ENCODE measurements at regions not wholly inside any gene's neighbourhood (a gene's known extent, or its start where the extent isn't known, plus 50 kb on each side); places are given as distances from the start of the nearest gene placed in this dataset.

DNA sequence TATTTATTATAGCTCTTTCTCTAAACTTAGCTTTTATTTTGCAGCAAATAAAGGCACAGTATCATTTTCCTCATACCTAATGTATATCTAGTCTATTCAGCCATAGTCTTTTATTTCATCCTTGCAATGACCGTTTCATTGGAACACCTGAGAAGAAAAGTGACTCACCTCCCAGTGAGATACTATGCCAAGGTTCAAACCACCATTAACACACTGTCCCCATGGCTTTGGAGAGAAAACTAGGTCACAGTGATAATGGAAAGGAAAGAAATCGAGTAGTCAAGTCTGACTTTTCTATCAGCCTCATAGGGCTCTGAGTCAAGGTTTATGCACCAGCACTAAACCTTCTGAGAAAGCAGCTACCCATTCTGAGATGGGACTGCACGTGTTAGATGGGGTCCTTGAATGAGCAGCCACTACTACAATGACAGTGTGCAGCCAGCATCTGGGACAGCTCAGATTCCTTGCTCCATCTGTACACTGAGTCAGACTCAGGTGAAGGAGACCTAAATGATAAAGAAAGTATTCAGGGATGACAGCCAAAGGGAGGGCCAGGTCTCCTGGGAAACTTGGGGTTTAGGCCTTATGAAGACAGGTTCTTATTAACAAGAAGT is 971.1 kb upstream of the ACVR2A start:
- DNase-seq (ENCODE audit: low spot score) = no peak
- H3K4me1 Mint-ChIP-seq (ENCODE audit: low read depth) = no peaks in the 10 kb centered on the region
- H3K9me3 Mint-ChIP-seq = no peaks in the 10 kb centered on the region
- no peaks in the 10 kb centered on the region for H3K27me3 Mint-ChIP-seq (ENCODE audit: insufficient read depth)
- no peak overlapping the region for H3K4me3 Mint-ChIP-seq
- no peaks in the 10 kb centered on the region for H3K36me3 Mint-ChIP-seq (ENCODE audit: low read depth)
- intact Hi-C loops (cut with micrococcal nuclease) = no loop called here
- H3K27ac Mint-ChIP-seq = no peak overlapping the region

DNA sequence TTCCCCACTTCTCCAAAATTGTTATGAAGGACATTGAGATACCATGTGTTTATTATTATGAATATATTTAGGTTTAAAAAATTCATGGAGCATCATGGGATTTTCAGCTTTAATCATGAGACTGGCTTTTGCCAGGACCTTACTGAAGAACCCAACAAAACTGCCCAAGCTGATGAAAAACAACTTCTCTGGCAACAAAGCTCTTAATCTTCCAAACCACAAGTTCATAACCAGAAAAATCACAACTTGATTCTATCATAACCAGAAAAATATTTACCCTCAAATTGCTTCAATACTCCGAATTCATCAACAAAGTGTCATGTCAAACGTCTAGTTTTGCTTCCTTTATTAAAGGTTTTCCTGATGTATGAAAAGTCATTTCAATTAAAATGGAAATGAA is 971.8 kb upstream of the ACVR2A start:
- Mint-ChIP-seq H3K4me3 (no peak overlapping the region), H3K27ac (no peak overlapping the region), H3K4me1 (ENCODE audit: low read depth) (no peaks in the 10 kb centered on the region), H3K36me3 (ENCODE audit: low read depth) (no peaks in the 10 kb centered on the region), H3K27me3 (ENCODE audit: insufficient read depth) (no peaks in the 10 kb centered on the region), H3K9me3 (no peaks in the 10 kb centered on the region)
- DNase-seq (ENCODE audit: low spot score) = no peak
- intact Hi-C loops (cut with micrococcal nuclease) = no loop called here

DNA sequence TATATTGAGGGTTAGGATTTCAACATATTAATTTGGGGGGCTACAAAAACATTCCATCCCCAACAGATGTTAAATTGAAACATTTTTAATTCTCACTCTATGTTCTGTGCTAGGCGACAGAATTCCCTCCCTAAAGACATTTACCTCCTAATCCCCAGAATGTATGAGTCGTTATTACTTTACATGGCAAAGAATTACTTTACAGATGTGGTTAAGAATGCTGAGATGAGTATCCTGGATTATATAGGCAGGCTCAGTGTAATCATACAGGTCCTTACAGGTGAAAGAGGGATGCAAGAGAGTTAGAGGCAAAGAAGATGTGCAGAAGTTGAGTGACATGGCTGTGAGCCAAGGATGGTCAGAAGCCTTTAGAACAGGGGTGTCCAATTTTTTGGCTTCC is 974.1 kb upstream of the ACVR2A start:
- H3K4me1 Mint-ChIP-seq (ENCODE audit: low read depth) = no peaks in the 10 kb centered on the region
- DNase-seq (ENCODE audit: low spot score) = no peak
- H3K27ac Mint-ChIP-seq = no peak overlapping the region
- no peak overlapping the region for H3K4me3 Mint-ChIP-seq
- no peaks in the 10 kb centered on the region for H3K9me3 Mint-ChIP-seq
- intact Hi-C loops (cut with micrococcal nuclease) = no loop called here
- no peaks in the 10 kb centered on the region for H3K27me3 Mint-ChIP-seq (ENCODE audit: insufficient read depth)
- H3K36me3 Mint-ChIP-seq (ENCODE audit: low read depth) = no peaks in the 10 kb centered on the region

DNA sequence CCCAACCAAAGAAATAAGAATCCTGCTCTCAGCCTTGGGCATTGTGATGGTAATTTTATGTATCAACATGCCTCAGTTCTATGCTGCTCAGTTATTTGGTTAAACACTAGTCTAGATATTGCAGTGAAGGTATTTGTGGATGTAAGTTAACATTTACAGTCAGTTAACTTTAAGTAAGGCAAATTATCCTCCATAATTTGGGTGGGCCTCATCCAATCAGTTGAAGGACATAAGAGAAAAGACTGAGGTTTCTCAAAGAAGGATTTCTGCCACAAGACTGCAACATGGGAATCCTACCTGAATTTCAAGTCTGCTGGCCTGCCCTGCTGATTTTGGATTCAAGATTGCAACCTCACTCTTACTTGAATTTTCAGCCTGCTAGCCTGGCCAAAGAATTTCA is 975.5 kb upstream of the ACVR2A start:
- no peak overlapping the region for H3K27ac Mint-ChIP-seq
- no peaks in the 10 kb centered on the region for H3K4me1 Mint-ChIP-seq (ENCODE audit: low read depth)
- H3K9me3 Mint-ChIP-seq = no peaks in the 10 kb centered on the region
- H3K36me3 Mint-ChIP-seq (ENCODE audit: low read depth) = no peaks in the 10 kb centered on the region
- no peak for DNase-seq (ENCODE audit: low spot score)
- intact Hi-C loops (cut with micrococcal nuclease) = no loop called here
- no peak overlapping the region for H3K4me3 Mint-ChIP-seq
- H3K27me3 Mint-ChIP-seq (ENCODE audit: insufficient read depth) = no peaks in the 10 kb centered on the region

GRCh38 chr2:146868051-146868450 is 976.8 kb upstream of the ACVR2A start:
- Mint-ChIP-seq H3K4me3 (no peak overlapping the region), H3K27ac (no peak overlapping the region), H3K36me3 (ENCODE audit: low read depth) (no peaks in the 10 kb centered on the region), H3K4me1 (ENCODE audit: low read depth) (no peaks in the 10 kb centered on the region), H3K9me3 (no peaks in the 10 kb centered on the region), H3K27me3 (ENCODE audit: insufficient read depth) (no peaks in the 10 kb centered on the region)
- intact Hi-C loops (cut with micrococcal nuclease) = no loop called here
- DNase-seq (ENCODE audit: low spot score) = no peak

- Mint-ChIP-seq H3K27me3 (ENCODE audit: insufficient read depth) (no peaks in the 10 kb centered on the region), H3K9me3 (no peaks in the 10 kb centered on the region), H3K27ac (no peak overlapping the region), H3K36me3 (ENCODE audit: low read depth) (no peaks in the 10 kb centered on the region), H3K4me3 (no peak overlapping the region), H3K4me1 (ENCODE audit: low read depth) (no peaks in the 10 kb centered on the region)
- DNase-seq (ENCODE audit: low spot score) = no peak
- intact Hi-C loops (cut with micrococcal nuclease) = no loop called here
These were observed 977.3 kb upstream of the ACVR2A start for GRCh38 chr2:146867477-146867986.

DNA sequence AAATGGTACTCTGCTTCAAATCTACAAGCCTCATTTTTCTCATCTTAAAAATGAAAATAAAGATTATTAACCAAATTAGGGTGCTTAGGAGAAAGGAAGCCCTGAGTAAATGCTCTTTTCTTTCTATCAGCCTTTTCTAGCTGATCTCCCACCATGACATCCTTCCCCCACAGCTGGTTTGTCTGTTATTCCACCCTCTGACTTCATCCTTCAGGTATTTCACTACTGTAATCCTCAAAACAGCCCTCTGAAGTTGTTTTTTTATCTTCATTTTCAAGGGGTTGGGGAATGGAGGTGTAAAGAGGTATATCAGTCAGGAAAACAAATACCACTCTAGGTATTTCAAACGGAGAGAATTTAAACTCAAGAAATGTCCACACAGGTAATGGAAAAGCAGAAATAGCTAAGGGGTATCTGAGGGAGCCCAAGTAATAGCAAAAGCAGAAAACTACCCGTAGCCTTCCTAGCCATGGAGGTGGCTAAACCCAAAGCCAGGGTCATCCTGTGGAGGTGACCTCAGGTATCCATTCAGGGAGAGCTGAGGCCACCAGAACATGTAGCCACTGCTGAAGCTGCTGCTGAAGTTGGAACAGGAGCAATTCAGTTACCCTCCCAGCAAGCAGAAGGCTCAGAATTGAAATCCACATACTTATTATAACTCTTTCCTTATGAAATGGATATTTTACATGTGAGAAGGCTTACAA is 990.9 kb upstream of the ACVR2A start:
- Mint-ChIP-seq H3K27me3 (ENCODE audit: insufficient read depth) (no peaks in the 10 kb centered on the region), H3K9me3 (no peaks in the 10 kb centered on the region)
- intact Hi-C loops (cut with micrococcal nuclease) = no loop called here

DNA sequence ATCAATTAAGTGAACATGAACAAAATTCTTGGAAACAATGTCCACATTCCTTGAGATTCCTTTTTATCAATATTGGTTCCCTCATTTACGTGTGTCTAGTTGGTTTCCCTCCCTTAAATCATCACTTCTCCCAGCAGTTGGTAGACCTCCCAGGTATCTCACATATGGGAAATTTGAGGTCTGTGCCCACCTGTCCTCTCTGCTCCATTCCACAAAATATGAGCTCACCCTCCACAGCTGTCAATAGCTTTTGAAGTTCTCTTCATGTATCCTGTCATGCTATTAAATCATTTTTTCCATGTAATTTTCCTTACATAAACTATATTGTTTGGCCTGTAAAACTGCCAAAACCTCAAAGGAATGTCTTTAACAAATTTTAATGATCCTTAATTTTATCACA is 992.2 kb upstream of the ACVR2A start:
- Mint-ChIP-seq H3K27ac (no peak overlapping the region), H3K27me3 (ENCODE audit: insufficient read depth) (no peaks in the 10 kb centered on the region), H3K9me3 (no peaks in the 10 kb centered on the region), H3K36me3 (ENCODE audit: low read depth) (no peaks in the 10 kb centered on the region), H3K4me1 (ENCODE audit: low read depth) (no peaks in the 10 kb centered on the region), H3K4me3 (no peak overlapping the region)
- DNase-seq (ENCODE audit: low spot score) = no peak
- intact Hi-C loops (cut with micrococcal nuclease) = no loop called here

More for the DNA sequence above, 990.9 kb upstream of the ACVR2A start:
- no peak for DNase-seq (ENCODE audit: low spot score)
- Mint-ChIP-seq H3K36me3 (ENCODE audit: low read depth) (no peaks in the 10 kb centered on the region), H3K4me3 (no peak overlapping the region), H3K4me1 (ENCODE audit: low read depth) (no peaks in the 10 kb centered on the region), H3K27ac (no peak overlapping the region)

DNA sequence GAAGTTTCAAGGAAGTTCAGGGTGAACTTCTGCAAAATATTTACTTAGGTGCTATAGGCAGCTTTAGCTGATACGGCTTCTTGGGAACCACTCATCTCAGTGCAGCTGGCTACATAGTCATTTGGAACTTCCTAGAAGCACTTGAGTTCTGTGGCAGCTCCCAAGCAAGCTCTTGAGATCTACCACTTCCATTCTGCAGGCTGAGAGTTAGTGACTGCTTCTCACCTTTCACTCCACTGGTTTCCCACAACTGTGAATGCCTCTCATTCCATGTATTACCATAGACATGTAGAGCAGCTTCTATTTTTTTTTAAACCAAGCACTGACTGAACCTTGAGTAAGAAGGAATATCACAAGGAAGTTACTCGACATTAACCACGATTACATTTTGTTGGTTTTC is 994.1 kb upstream of the ACVR2A start:
- no peak overlapping the region for H3K4me3 Mint-ChIP-seq

DNA sequence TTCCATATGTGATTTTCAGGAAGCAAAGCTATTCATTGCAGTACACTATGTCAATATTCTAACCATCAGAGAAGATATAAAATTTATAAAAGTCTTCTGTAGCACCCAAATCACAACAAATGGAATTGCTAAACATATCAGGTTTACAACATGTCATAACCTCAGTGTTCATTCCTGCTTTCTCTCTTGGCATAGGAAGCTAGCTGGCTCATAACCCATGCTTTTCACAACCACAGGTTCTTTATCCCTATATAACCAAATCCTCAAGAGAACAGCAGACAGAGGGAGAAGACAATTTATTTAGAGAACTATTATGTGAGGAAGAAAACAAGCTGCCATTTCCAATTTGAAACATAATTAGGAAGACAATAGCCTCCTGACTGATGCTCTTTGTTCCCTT is 997.0 kb upstream of the ACVR2A start:
- no peaks in the 10 kb centered on the region for H3K9me3 Mint-ChIP-seq
- DNase-seq (ENCODE audit: low spot score) = no peak
- H3K4me3 Mint-ChIP-seq = no peak overlapping the region
- intact Hi-C loops (cut with micrococcal nuclease) = no loop called here
- H3K27me3 Mint-ChIP-seq (ENCODE audit: insufficient read depth) = no peaks in the 10 kb centered on the region
- no peaks in the 10 kb centered on the region for H3K36me3 Mint-ChIP-seq (ENCODE audit: low read depth)
- no peak overlapping the region for H3K27ac Mint-ChIP-seq
- H3K4me1 Mint-ChIP-seq (ENCODE audit: low read depth) = no peaks in the 10 kb centered on the region

More for the DNA sequence above, 994.1 kb upstream of the ACVR2A start:
- Mint-ChIP-seq H3K27ac (no peak overlapping the region), H3K9me3 (no peaks in the 10 kb centered on the region), H3K4me1 (ENCODE audit: low read depth) (no peaks in the 10 kb centered on the region), H3K27me3 (ENCODE audit: insufficient read depth) (no peaks in the 10 kb centered on the region), H3K36me3 (ENCODE audit: low read depth) (no peaks in the 10 kb centered on the region)
- DNase-seq (ENCODE audit: low spot score) = no peak
- intact Hi-C loops (cut with micrococcal nuclease) = no loop called here

DNA sequence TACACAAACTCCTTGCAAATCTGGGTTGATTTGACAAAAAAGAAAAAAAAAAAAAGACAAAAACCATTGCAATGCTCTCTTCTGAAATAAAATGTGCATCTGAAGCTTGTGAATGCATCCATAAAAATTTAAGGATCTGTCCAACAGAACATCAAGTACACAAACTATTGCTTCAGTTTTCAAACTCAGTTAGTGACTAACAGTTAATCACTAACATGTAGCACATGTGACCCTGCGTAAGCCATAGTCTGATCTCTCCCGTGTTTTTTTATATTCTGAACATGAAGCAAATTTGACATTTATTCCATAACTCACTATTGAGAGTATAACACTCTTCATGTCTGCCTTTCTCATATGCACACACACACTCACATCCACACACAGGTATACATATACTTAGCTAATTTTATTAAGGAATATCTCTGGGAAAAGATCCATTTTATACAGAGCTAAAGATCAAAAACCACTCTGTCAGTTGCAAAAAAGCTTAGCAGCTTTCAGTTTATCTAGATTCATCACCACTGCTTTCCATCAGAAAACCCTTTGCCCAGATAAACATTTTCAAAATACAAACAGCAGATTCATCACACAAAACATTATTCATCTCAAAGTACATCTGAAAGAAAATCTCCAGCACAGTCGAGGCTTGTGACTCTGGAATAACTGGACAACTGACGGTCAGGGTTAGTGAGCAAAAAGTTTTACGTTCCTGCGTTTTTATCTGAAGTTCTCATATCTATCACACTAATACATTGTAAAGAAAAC is 1000.4 kb upstream of the ACVR2A start:
- Mint-ChIP-seq H3K9me3 (no peaks in the 10 kb centered on the region), H3K27me3 (ENCODE audit: insufficient read depth) (no peaks in the 10 kb centered on the region), H3K4me3 (no peak overlapping the region), H3K36me3 (ENCODE audit: low read depth) (no peaks in the 10 kb centered on the region), H3K27ac (no peak overlapping the region), H3K4me1 (ENCODE audit: low read depth) (no peaks in the 10 kb centered on the region)
- no peak for DNase-seq (ENCODE audit: low spot score)
- intact Hi-C loops (cut with micrococcal nuclease) = no loop called here

DNA sequence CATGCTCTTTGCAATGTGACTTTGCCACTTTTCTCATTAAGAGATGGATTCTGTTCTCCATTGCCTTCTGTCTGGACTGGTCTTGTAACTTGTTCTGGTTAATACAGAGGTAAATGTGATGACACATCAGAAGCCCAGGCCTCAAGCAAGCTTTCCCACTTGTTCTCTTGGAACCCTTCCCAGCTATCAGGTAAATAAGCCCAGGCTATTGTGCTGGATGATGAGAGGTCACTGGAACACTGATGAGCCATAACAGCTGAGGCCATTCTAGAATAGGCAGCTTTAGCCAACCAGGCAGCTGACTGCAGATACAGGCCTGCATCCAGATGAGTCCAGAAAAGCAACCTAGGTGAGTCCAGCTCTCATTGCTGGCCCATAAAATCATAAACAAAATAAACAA is 1007.0 kb upstream of the ACVR2A start:
- no peaks in the 10 kb centered on the region for H3K36me3 Mint-ChIP-seq (ENCODE audit: low read depth)
- H3K4me1 Mint-ChIP-seq (ENCODE audit: low read depth) = no peaks in the 10 kb centered on the region
- no peak overlapping the region for H3K27ac Mint-ChIP-seq
- intact Hi-C loops (cut with micrococcal nuclease) = no loop called here
- no peaks in the 10 kb centered on the region for H3K27me3 Mint-ChIP-seq (ENCODE audit: insufficient read depth)
- DNase-seq (ENCODE audit: low spot score) = no peak
- H3K9me3 Mint-ChIP-seq = no peaks in the 10 kb centered on the region
- no peak overlapping the region for H3K4me3 Mint-ChIP-seq

DNA sequence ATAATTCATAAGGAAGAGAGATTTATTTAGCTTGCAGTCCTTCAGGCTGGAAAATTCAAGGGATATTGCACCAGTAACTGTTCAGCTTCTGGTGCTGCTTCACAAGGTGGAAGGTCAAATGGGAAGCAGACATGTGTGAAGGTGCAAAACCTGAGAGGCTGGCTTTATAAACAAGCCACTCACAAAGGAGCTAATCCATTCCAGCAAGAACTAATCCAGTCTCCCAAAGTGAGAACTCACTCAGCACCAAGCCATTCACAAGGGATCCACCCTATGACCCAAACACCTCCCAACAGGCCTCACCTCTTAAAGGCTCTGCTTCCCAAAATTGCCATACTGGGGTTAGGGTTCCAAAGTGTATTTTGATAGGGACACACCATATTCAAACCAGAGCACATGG is 1018.4 kb upstream of the ACVR2A start:
- Mint-ChIP-seq H3K27ac (no peak overlapping the region), H3K4me3 (no peak overlapping the region), H3K9me3 (no peaks in the 10 kb centered on the region), H3K36me3 (ENCODE audit: low read depth) (no peaks in the 10 kb centered on the region), H3K4me1 (ENCODE audit: low read depth) (no peaks in the 10 kb centered on the region), H3K27me3 (ENCODE audit: insufficient read depth) (no peaks in the 10 kb centered on the region)
- no peak for DNase-seq (ENCODE audit: low spot score)
- intact Hi-C loops (cut with micrococcal nuclease) = no loop called here

Measured in activated T-helper 1 cell treated with anti-CD3 and anti-CD28 coated beads, Interleukin-12 subunit alpha, Interleukin-12 subunit beta, Interleukin-2, Interleukin-4 antibody, amounts not matched to agents 30 ng/mL and 10 ng/mL and 1 ng/mL, durations not matched to agents 14 hours and 24 hours and 36 hours (primary cell).